NCI-H524 treated with DMSO at 0.1 percent for 48 hours (cell line): ENCODE measurements at regions not wholly inside any gene's neighbourhood (a gene's known extent, or its start where the extent isn't known, plus 50 kb on each side); places are given as distances from the start of the nearest gene placed in this dataset.

Source experiments
- DNase-seq: peaks from one replicate; lab custom pipeline; 2025; lab: John Stamatoyannopoulos, UW

GRCh38 chr2:18787726-18788125 lies 198.4 kb upstream of the NT5C1B start:
- no peak for DNase-seq

GRCh38 chr2:18784245-18784644 lies 194.9 kb upstream of the NT5C1B start:
- DNase-seq: no peak

- DNase-seq: no peak
Measured at GRCh38 chr2:18781541-18782280, 192.3 kb upstream of the NT5C1B start.

GRCh38 chr2:18777250-18777812 lies 188.0 kb upstream of the NT5C1B start:
- peak; percentile 92 for DNase-seq

GRCh38 chr2:18771212-18771611 lies 181.8 kb upstream of the NT5C1B start:
- no peak for DNase-seq

- no peak for DNase-seq
Measured at GRCh38 chr2:18763338-18763737, 174.0 kb upstream of the NT5C1B start.

GRCh38 chr2:18762667-18763066 lies 173.3 kb upstream of the NT5C1B start:
- DNase-seq: no peak

- no peak for DNase-seq
Measured at GRCh38 chr2:18754286-18754685, 164.9 kb upstream of the NT5C1B start.

- no peak for DNase-seq
Measured at GRCh38 chr2:18753722-18754121, 164.4 kb upstream of the NT5C1B start.

- no peak for DNase-seq
Measured at GRCh38 chr2:18752667-18753422, 163.5 kb upstream of the NT5C1B start.

- no peak for DNase-seq
Measured at GRCh38 chr2:18752022-18752493, 162.7 kb upstream of the NT5C1B start.

GRCh38 chr2:18750672-18751554 lies 161.5 kb upstream of the NT5C1B start:
- no peak for DNase-seq

GRCh38 chr2:18749912-18750526 lies 160.7 kb upstream of the NT5C1B start:
- peak; percentile 4 for DNase-seq

- no peak for DNase-seq
Measured at GRCh38 chr2:18745431-18746272, 156.3 kb upstream of the NT5C1B start.

GRCh38 chr2:18741895-18742732 lies 152.7 kb upstream of the NT5C1B start:
- no peak for DNase-seq

GRCh38 chr2:18741191-18741590 lies 151.8 kb upstream of the NT5C1B start:
- DNase-seq: no peak

GRCh38 chr2:18740474-18740881 lies 151.1 kb upstream of the NT5C1B start:
- no peak for DNase-seq

- no peak for DNase-seq
Measured at GRCh38 chr2:18731666-18732065, 142.3 kb upstream of the NT5C1B start.

GRCh38 chr2:18724371-18725145 lies 135.2 kb upstream of the NT5C1B start:
- DNase-seq: no peak
